ENCODE measurements at regions not wholly inside any gene's neighbourhood (a gene's known extent, or its start where the extent isn't known, plus 50 kb on each side); places are given as distances from the start of the nearest gene placed in this dataset.

DNA sequence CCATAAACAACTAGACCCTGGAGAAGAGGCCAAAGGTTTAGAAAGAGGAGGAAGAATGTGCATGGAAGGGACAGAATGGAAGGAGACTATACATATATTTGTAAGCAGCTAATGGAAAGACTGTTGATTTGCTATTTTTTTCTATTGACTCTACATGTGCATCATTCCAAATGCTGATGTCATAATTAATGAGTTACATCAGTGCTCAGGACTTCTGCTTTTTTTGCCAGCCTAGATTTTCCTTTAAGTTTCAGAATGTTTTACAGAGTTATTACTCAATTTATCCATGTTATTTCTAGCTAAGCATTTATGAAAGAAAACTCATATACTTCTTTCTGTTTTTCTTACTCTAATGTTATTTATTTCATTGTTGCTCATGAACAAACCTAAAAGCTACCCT lies 62.6 kb upstream of the VGLL3 start:
- no peak overlapping the region for H3K27ac ChIP-seq
- no peaks in the 10 kb centered on the region for H3K27me3 ChIP-seq
- TF ChIP-seq EP300 (IDR thresholded peaks at IDR 0.05), result no peak
- no peak for TF ChIP-seq POLR2AphosphoS5 (IDR thresholded peaks at IDR 0.05)
- H3K4me1 ChIP-seq, result no peaks in the 10 kb centered on the region
- no peaks in the 10 kb centered on the region for H3K9me3 ChIP-seq
- H3K4me3 ChIP-seq, result no peak overlapping the region
- intact Hi-C loops (cut with DNase I), result no loop called here
- no peak for DNase-seq
- H3K36me3 ChIP-seq, result no peaks in the 10 kb centered on the region

DNA sequence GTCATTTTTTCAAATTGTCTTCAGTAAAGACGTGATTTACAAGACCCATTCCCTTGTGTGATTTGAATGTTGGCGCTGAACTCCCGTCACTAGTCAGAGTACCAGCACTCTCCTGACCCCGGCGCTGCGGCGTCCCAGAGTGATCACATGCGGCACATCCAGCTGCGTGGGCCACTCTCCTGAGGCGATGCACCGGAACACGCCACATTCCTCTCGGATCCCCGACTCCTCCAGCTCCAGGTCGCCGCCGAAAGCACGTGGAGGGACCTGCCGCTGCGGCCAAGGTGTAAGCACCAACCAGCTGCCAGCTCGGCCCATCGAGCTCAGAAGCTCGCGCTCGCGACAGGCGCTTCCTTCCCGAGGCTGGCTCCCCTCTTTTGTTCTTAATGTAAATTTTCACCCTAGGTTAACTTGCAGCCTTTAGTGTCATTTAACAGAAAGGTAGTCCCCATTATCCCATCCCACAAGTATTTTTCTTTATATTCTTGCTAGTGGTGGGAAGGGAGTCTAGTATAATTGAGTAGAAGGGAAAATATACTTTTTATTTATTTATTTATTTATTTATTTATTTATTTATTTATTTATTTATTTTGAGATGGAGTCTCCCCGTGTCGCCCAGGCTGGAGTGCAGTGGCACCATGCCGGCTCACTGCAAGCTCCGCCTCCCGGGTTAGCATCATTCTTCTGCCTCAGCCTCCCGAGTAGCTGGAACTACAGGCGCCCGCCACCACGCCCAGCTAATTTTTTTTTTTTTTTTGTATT lies 61.7 kb upstream of the VGLL3 start:
- Histone ChIP-seq H3K27me3 (no peaks in the 10 kb centered on the region), H3K9me3 (no peaks in the 10 kb centered on the region), H3K4me1 (no peaks in the 10 kb centered on the region), H3K27ac (no peak overlapping the region), H3K36me3 (no peaks in the 10 kb centered on the region), H3K4me3 (no peak overlapping the region)
- TF ChIP-seq POLR2A (IDR thresholded peaks at IDR 0.05) (no peak), POLR2AphosphoS5 (IDR thresholded peaks at IDR 0.05) (no peak), EP300 (IDR thresholded peaks at IDR 0.05) (no peak)
- TF ChIP-seq, protein P1, sequence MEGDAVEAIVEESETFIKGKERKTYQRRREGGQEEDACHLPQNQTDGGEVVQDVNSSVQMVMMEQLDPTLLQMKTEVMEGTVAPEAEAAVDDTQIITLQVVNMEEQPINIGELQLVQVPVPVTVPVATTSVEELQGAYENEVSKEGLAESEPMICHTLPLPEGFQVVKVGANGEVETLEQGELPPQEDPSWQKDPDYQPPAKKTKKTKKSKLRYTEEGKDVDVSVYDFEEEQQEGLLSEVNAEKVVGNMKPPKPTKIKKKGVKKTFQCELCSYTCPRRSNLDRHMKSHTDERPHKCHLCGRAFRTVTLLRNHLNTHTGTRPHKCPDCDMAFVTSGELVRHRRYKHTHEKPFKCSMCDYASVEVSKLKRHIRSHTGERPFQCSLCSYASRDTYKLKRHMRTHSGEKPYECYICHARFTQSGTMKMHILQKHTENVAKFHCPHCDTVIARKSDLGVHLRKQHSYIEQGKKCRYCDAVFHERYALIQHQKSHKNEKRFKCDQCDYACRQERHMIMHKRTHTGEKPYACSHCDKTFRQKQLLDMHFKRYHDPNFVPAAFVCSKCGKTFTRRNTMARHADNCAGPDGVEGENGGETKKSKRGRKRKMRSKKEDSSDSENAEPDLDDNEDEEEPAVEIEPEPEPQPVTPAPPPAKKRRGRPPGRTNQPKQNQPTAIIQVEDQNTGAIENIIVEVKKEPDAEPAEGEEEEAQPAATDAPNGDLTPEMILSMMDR (IDR thresholded peaks at IDR 0.05), result no peak
- 71 to 77% methylated on average over 37 of the region's 37 CpGs for WGBS, 2 donors
- no peak for DNase-seq
- intact Hi-C loops (cut with DNase I), result no loop called here

DNA sequence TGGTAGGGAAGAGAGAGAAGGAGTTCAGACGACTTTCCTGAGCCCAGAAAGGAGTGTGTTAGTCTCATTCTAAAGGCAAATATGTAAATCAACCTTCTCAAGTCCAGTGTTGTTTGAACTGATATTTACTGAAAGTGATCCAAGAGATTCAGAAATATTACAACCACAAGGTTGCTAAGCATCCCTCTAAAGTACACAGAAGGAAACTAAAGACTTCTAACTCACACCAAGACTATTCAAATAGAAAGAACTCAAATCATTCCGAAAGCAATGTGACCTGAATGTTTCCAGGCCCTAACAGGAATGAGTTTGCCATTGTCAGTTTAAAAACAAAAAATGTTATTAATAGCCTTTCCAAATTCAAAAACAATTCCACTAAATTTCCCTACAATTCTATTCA lies 56.9 kb upstream of the VGLL3 start:
- intact Hi-C loops (cut with DNase I), result no loop called here
- TF ChIP-seq POLR2A (IDR thresholded peaks at IDR 0.05) (no peak), POLR2AphosphoS5 (IDR thresholded peaks at IDR 0.05) (no peak), EP300 (IDR thresholded peaks at IDR 0.05) (no peak)
- TF ChIP-seq, protein P1 (IDR thresholded peaks at IDR 0.05), result no peak

DNA sequence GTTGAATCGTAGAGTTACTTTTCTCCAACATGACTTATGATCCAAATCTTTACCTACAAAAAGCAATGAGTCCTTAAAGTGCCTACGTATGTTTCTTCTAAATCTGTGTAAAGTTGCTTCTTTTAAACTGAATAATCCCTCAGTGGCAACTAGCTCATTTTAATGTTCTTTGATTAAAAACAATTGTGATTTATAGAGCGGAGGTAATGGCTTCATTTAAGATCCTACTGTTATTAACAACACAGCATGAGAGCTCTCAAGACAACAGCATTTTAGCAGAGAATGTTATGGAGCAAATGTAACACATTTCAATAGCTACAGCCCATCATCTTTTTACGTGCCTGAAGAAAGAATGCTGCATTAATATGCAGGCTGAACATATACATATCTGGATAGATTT lies 55.3 kb upstream of the VGLL3 start:
- Histone ChIP-seq H3K4me3 (no peak overlapping the region), H3K27ac (no peak overlapping the region), H3K27me3 (no peaks in the 10 kb centered on the region), H3K36me3 (no peaks in the 10 kb centered on the region), H3K9me3 (no peaks in the 10 kb centered on the region), H3K4me1 (no peaks in the 10 kb centered on the region)
- WGBS, 2 donors, result 55 to 81% methylated on average over 4 of the region's 4 CpGs
- intact Hi-C loops (cut with DNase I), result no loop called here
- TF ChIP-seq, protein P1 (IDR thresholded peaks at IDR 0.05), result no peak
- no peak for TF ChIP-seq POLR2A (IDR thresholded peaks at IDR 0.05)
- TF ChIP-seq POLR2AphosphoS5 (IDR thresholded peaks at IDR 0.05), result no peak
- no peak for TF ChIP-seq EP300 (IDR thresholded peaks at IDR 0.05)
- no peak for DNase-seq

More for the DNA sequence above, 56.9 kb upstream of the VGLL3 start:
- Histone ChIP-seq H3K27me3 (no peaks in the 10 kb centered on the region), H3K9me3 (no peaks in the 10 kb centered on the region), H3K27ac (no peak overlapping the region), H3K4me1 (no peaks in the 10 kb centered on the region), H3K4me3 (no peak overlapping the region), H3K36me3 (no peaks in the 10 kb centered on the region)
- 55 to 68% methylated on average over 2 of the region's 2 CpGs for WGBS, 2 donors
- no peak for DNase-seq

DNA sequence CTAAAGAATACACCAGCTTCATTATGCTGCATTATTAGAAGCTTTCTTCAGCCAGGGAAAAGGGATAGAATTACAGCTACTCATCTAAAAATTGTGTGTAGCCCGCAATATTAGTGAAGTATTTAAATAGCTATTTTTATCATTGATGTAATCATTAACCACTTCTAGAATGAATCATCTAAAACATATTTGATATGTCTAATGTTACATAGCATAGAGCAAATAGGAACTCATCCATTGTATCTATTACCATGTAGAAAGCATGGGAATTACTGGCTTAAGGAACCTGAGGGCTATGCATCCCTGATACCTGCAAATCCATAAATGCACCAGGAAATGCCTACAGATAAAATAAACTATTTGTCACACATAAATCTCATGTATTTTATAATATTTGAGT lies 54.5 kb upstream of the VGLL3 start:
- TF ChIP-seq POLR2AphosphoS5 (IDR thresholded peaks at IDR 0.05) (no peak), POLR2A (IDR thresholded peaks at IDR 0.05) (no peak), EP300 (IDR thresholded peaks at IDR 0.05) (no peak)
- TF ChIP-seq, protein P1 (IDR thresholded peaks at IDR 0.05), result no peak
- Histone ChIP-seq H3K27me3 (no peaks in the 10 kb centered on the region), H3K27ac (no peak overlapping the region), H3K4me1 (no peaks in the 10 kb centered on the region), H3K36me3 (no peaks in the 10 kb centered on the region), H3K4me3 (no peak overlapping the region), H3K9me3 (no peaks in the 10 kb centered on the region)
- DNase-seq, result no peak
- intact Hi-C loops (cut with DNase I), result no loop called here
- 84 to 86% methylated on average over 1 of the region's 1 CpG for WGBS, 2 donors
